H1 (cell line): ENCODE measurements at regions not wholly inside any gene's neighbourhood (a gene's known extent, or its start where the extent isn't known, plus 50 kb on each side); places are given as distances from the start of the nearest gene placed in this dataset.

Experiments used
- CTCF ChIA-PET: fragments of 300-600 bp; sonication (Branson Sonifier 250); formaldehyde crosslinking; loops from one replicate; lab custom pipeline; 2021; ENCODE audit not compliant: partially characterized antibody; lab: Charles Lee
- POLR2A ChIA-PET: fragments of 300-600 bp; sonication (Branson Sonifier 250); formaldehyde crosslinking; loops from one replicate; lab custom pipeline; 2021; ENCODE audit warnings: inconsistent platforms; ENCODE audit not compliant: partially characterized antibody; lab: Charles Lee
- DNase-seq, 2 experiments: peaks; one replicate each; pipeline versions ENCODE4 v3.0.0 to v3.0.0-alpha.2; 2010 to 2022; ENCODE audit warnings: low spot score in 2 of 2, low read depth in 1 of 2, mixed read lengths in 1 of 2
- FAIRE-seq: peaks from 2 replicates; lab custom pipeline; 2011; peaks lifted over from hg19 to GRCh38; lab: Jason Lieb, UNC
- H2AFZ ChIP-seq: 2 replicates; pipeline ENCODE4 v1.8.1; 2012; ENCODE audit warnings: low read length, inconsistent platforms
- H2AK5ac ChIP-seq: 2 replicates; pipeline ENCODE4 v1.6.1; 2013; ENCODE audit warnings: low read depth, low read length
- H2BK120ac ChIP-seq: replicated peaks from 2 replicates; pipeline ENCODE3; 2013; ENCODE audit warnings: low read depth, low read length, inconsistent platforms
- H2BK12ac ChIP-seq: 2 replicates; pipeline ENCODE4 v1.6.1; 2013; ENCODE audit warnings: low read depth, low read length
- H2BK15ac ChIP-seq: 2 replicates; pipeline ENCODE4 v1.6.1; 2013; ENCODE audit warnings: low read length
- H2BK20ac ChIP-seq: 2 replicates; pipeline ENCODE4 v1.6.1; 2013; ENCODE audit warnings: low read length
- H2BK5ac ChIP-seq: 2 replicates; pipeline ENCODE4 v1.6.1; 2013; ENCODE audit warnings: low read depth, low read length
- H3K14ac ChIP-seq: 2 replicates; pipeline ENCODE4 v1.6.1; 2013; ENCODE audit warnings: inconsistent platforms; ENCODE audit not compliant: insufficient read length
- H3K18ac ChIP-seq: 2 replicates; pipeline ENCODE4 v1.6.1; 2013; ENCODE audit warnings: low read length; ENCODE audit errors: extremely low read depth
- H3K23ac ChIP-seq: 2 replicates; pipeline ENCODE4 v1.6.1; 2013; ENCODE audit warnings: inconsistent platforms; ENCODE audit not compliant: insufficient read length
- H3K23me2 ChIP-seq: 2 replicates; pipeline ENCODE4 v1.6.1; 2013; ENCODE audit warnings: low read depth, low read length
- H3K27ac ChIP-seq: 2 replicates; pipeline ENCODE4 v1.6.1; 2011; ENCODE audit warnings: low read depth, low read length, inconsistent platforms
- H3K27me3 ChIP-seq, 4 experiments: replicated peaks in 1 of 4; 1 replicate in 1 of 4; 2 replicates in 3 of 4; pipeline versions ENCODE4 v1.6.1 to v1.8.1; 2011 to 2013; ENCODE audit warnings: low read length in 3 of 4, mild to moderate bottlenecking in 3 of 4, inconsistent platforms in 2 of 4, mixed read lengths in 2 of 4, moderate library complexity in 1 of 4; ENCODE audit not compliant: control insufficient read depth in 3 of 4, insufficient read depth in 3 of 4; ENCODE audit errors: extremely low read depth in 1 of 4
- H3K36me3 ChIP-seq, 4 experiments: 2 replicates each; pipeline versions ENCODE4 v1.6.1 to v1.8.1; 2011 to 2013; ENCODE audit warnings: mild to moderate bottlenecking in 4 of 4, low read length in 3 of 4, moderate library complexity in 2 of 4, control low read depth in 1 of 4, inconsistent platforms in 1 of 4; ENCODE audit not compliant: insufficient read depth in 4 of 4, control insufficient read depth in 2 of 4
- H3K4ac ChIP-seq: replicated peaks from 2 replicates; pipeline ENCODE3; 2013; ENCODE audit warnings: low read length, low read depth, mixed read lengths, inconsistent platforms; ENCODE audit not compliant: insufficient read length
- H3K4me1 ChIP-seq, 4 experiments: replicated peaks in 1 of 4; 1 replicate in 1 of 4; 2 replicates in 3 of 4; pipeline versions ENCODE4 v1.6.1 to v1.8.1; 2011 to 2013; ENCODE audit warnings: low read length in 3 of 4, inconsistent platforms in 2 of 4, mixed read lengths in 1 of 4; ENCODE audit not compliant: insufficient read depth in 4 of 4, control insufficient read depth in 3 of 4
- H3K4me2 ChIP-seq, 2 experiments: 2 replicates each; pipeline versions ENCODE4 v1.6.1 to v1.8.1; 2011 to 2013; ENCODE audit warnings: low read depth in 2 of 2, low read length in 2 of 2, control low read depth in 1 of 2, inconsistent platforms in 1 of 2, mild to moderate bottlenecking in 1 of 2; ENCODE audit not compliant: insufficient read depth in 1 of 2
- H3K4me3 ChIP-seq, 4 experiments: fragments of 200-600, 300-600 bp in 1 of 4; sonication (generic), shearing (Covaris generic), sonication (Bioruptor Twin) in 1 of 4; 2 replicates each; pipeline versions ENCODE4 v1.5.1 to v1.8.1; 2011 to 2016; ENCODE audit warnings: low read length in 4 of 4, low read depth in 3 of 4, control low read depth in 2 of 4, inconsistent platforms in 2 of 4, mild to moderate bottlenecking in 2 of 4, mixed read lengths in 1 of 4, moderate library complexity in 1 of 4; ENCODE audit not compliant: insufficient read depth in 2 of 4; ENCODE audit errors: extremely low read depth in 1 of 4
- H3K56ac ChIP-seq: replicated peaks from 2 replicates; pipeline ENCODE3; 2013; ENCODE audit warnings: low read depth, mild to moderate bottlenecking, mixed read lengths, low read length, inconsistent platforms; ENCODE audit not compliant: insufficient read length
- H3K79me1 ChIP-seq: 2 replicates; pipeline ENCODE4 v1.6.1; 2013; ENCODE audit warnings: low read depth, low read length, control low read depth
- H3K79me2 ChIP-seq, 2 experiments: 2 replicates each; pipeline versions ENCODE4 v1.6.1 to v1.8.1; 2012 to 2013; ENCODE audit warnings: low read length in 2 of 2, mild to moderate bottlenecking in 2 of 2, inconsistent platforms in 1 of 2; ENCODE audit not compliant: insufficient read depth in 2 of 2, control insufficient read depth in 1 of 2
- H3K9ac ChIP-seq, 4 experiments: replicated peaks in 1 of 4; 1 replicate in 1 of 4; 2 replicates in 3 of 4; pipeline versions ENCODE4 v1.6.1 to v1.8.1; 2011 to 2013; ENCODE audit warnings: low read depth in 3 of 4, low read length in 3 of 4, control low read depth in 2 of 4, mild to moderate bottlenecking in 2 of 4, moderate library complexity in 2 of 4, inconsistent platforms in 1 of 4; ENCODE audit errors: extremely low read depth in 1 of 4
- H3K9me3 ChIP-seq, 2 experiments: 2 replicates each; pipeline versions ENCODE4 v1.6.1 to v1.8.1; 2012 to 2013; ENCODE audit warnings: mild to moderate bottlenecking in 2 of 2, moderate library complexity in 2 of 2, control low read depth in 1 of 2, inconsistent platforms in 1 of 2, low read depth in 1 of 2, low read length in 1 of 2, mixed read lengths in 1 of 2; ENCODE audit not compliant: insufficient read depth in 2 of 2
- H4K20me1 ChIP-seq, 2 experiments: replicated peaks in 1 of 2; 2 replicates each; pipeline versions ENCODE3 to v1.8.1; 2011 to 2013; ENCODE audit warnings: inconsistent platforms in 2 of 2, low read length in 2 of 2, mild to moderate bottlenecking in 1 of 2; ENCODE audit not compliant: insufficient read depth in 2 of 2, control insufficient read depth in 1 of 2
- H4K5ac ChIP-seq: 2 replicates; pipeline ENCODE4 v1.6.1; 2013; ENCODE audit warnings: low read length, low read depth, mixed read lengths, inconsistent platforms; ENCODE audit not compliant: insufficient read length
- H4K8ac ChIP-seq: 2 replicates; pipeline ENCODE4 v1.8.0; 2013; ENCODE audit warnings: mild to moderate bottlenecking, moderate library complexity, low read length, inconsistent platforms; ENCODE audit not compliant: insufficient read depth; ENCODE audit errors: extremely low read depth
- H4K91ac ChIP-seq: replicated peaks from 2 replicates; pipeline ENCODE3; 2013; ENCODE audit warnings: low read length, mixed read lengths, inconsistent platforms; ENCODE audit not compliant: insufficient read length
- ATF3 ChIP-seq: IDR thresholded peaks from 2 replicates; pipeline ENCODE4 v1.6.1; 2011; ENCODE audit warnings: low read depth, mild to moderate bottlenecking, low read length; ENCODE audit not compliant: insufficient read depth
- CEBPB ChIP-seq: IDR thresholded peaks from 2 replicates; pipeline ENCODE4 v1.6.1; 2012; ENCODE audit warnings: low read depth, low read length
- CHD1 ChIP-seq: IDR thresholded peaks from 2 replicates; pipeline ENCODE4 v1.6.1; 2012; ENCODE audit warnings: low read depth, low read length, improper control_type of control experiment
- CTBP2 ChIP-seq: IDR thresholded peaks from 2 replicates; pipeline ENCODE4 v1.7.0; 2011; ENCODE audit warnings: borderline replicate concordance, mild to moderate bottlenecking, moderate library complexity, mixed read lengths, low read length; ENCODE audit not compliant: insufficient read depth, insufficient read length
- EP300 ChIP-seq, 2 experiments: IDR thresholded peaks; 1 replicate in 1 of 2; 2 replicates in 1 of 2; pipeline ENCODE4 v1.6.1; 2011 to 2012; ENCODE audit warnings: low read depth in 2 of 2, low read length in 2 of 2, mild to moderate bottlenecking in 2 of 2, borderline replicate concordance in 1 of 2, inconsistent platforms in 1 of 2, moderate library complexity in 1 of 2
- EZH2 ChIP-seq: fragments of 200-600 bp; sonication (generic); IDR thresholded peaks from 2 replicates; pipeline ENCODE4 v1.7.1; 2012; ENCODE audit warnings: low read depth, mild to moderate bottlenecking, moderate library complexity, low read length, inconsistent platforms; ENCODE audit not compliant: severe bottlenecking
- FOSL1 ChIP-seq: IDR thresholded peaks from 2 replicates; pipeline ENCODE4 v1.6.1; 2011; ENCODE audit warnings: mild to moderate bottlenecking, low read depth, low read length, moderate library complexity; ENCODE audit not compliant: insufficient read depth
- GABPA ChIP-seq: IDR thresholded peaks from 2 replicates; pipeline ENCODE4 v1.6.1; 2011; ENCODE audit warnings: mild to moderate bottlenecking, low read length, moderate library complexity, borderline replicate concordance; ENCODE audit not compliant: insufficient read depth
- KDM1A ChIP-seq: fragments of 200-600, 300-600 bp; sonication (generic); IDR thresholded peaks from 2 replicates; pipeline ENCODE4 v1.7.1; 2016; ENCODE audit warnings: mild to moderate bottlenecking, low read length, borderline replicate concordance
- SAP30 ChIP-seq: fragments of 300-600 bp; sonication (generic); IDR thresholded peaks from 2 replicates; pipeline ENCODE4 v1.7.1; 2012; ENCODE audit warnings: low read length, moderate library complexity, mild to moderate bottlenecking, inconsistent platforms; ENCODE audit not compliant: insufficient read depth, insufficient replicate concordance
- TCF12 ChIP-seq: IDR thresholded peaks from 2 replicates; pipeline ENCODE4 v1.6.1; 2011; ENCODE audit warnings: low read depth, mild to moderate bottlenecking, low read length
- USF2 ChIP-seq: IDR thresholded peaks from 2 replicates; pipeline ENCODE4 v1.6.1; 2011; ENCODE audit warnings: low read length, improper control_type of control experiment
- YY1 ChIP-seq: IDR thresholded peaks from 2 replicates; pipeline ENCODE4 v1.6.1; 2011; ENCODE audit warnings: low read depth, mild to moderate bottlenecking, low read length
- WGBS, 2 experiments: shearing (Covaris generic) in 1 of 2; methylation state at CpG; one replicate each; pipeline versions ENCODE4 v1.1.6 to v1.1.7; 2013 to 2015; ENCODE audit warnings: low lambda C conversion rate in 2 of 2, mixed read lengths in 2 of 2, inconsistent platforms in 1 of 2, low coverage in 1 of 2, missing lambda C conversion rate in 1 of 2; ENCODE audit not compliant: insufficient replicate concordance in 2 of 2, insufficient coverage in 1 of 2, insufficient read length in 1 of 2; ENCODE audit errors: extremely low coverage in 1 of 2, missing lambda C conversion rate in 1 of 2; 5-methylcytosine and 5-hydroxymethylcytosine counted together

- POLR2A ChIA-PET, result no interaction called here
- Histone ChIP-seq H3K56ac (no peak overlapping the region), H3K14ac (no peak overlapping the region), H3K18ac (no peak overlapping the region), H2BK12ac (no peak overlapping the region), H2AK5ac (no peak overlapping the region), H2BK20ac (no peak overlapping the region), H2BK5ac (no peak overlapping the region), H4K8ac (no peak overlapping the region), H3K27ac (no peak overlapping the region), H3K23me2 (no peaks in the 10 kb centered on the region), H3K23ac (no peak overlapping the region), H3K4me2 (no peak overlapping the region), H2AFZ (no peak overlapping the region), H3K9ac (no peak overlapping the region), H4K91ac (no peak overlapping the region), H3K4ac (no peak overlapping the region), H4K5ac (no peak overlapping the region), H4K20me1 (no peaks in the 10 kb centered on the region), H3K36me3 (no peaks in the 10 kb centered on the region), H3K4me3 (no peak overlapping the region), H3K79me1 (no peaks in the 10 kb centered on the region), H2BK15ac (no peak overlapping the region), H3K4me1 (no peaks in the 10 kb centered on the region), H3K27me3 (no peaks in the 10 kb centered on the region), H3K9me3 (no peaks in the 10 kb centered on the region), H2BK120ac (no peak overlapping the region), H3K79me2 (no peaks in the 10 kb centered on the region)
- no peak for DNase-seq
- 83% methylated on average over 1 of the region's 5 CpGs; no CpG with 5 or more reads in 1 of the 2 experiments for WGBS, 2 experiments
- CTCF ChIA-PET, result no interaction called here
- FAIRE-seq, result no peak
- no peak for TF ChIP-seq CEBPB
- no peak for TF ChIP-seq ATF3
- no peak for TF ChIP-seq CHD1
- no peak for TF ChIP-seq EZH2
- no peak for TF ChIP-seq YY1
- TF ChIP-seq TCF12, result no peak
- no peak for TF ChIP-seq USF2
- no peak for TF ChIP-seq CTBP2
- no peak for TF ChIP-seq GABPA
- TF ChIP-seq FOSL1, result no peak
- TF ChIP-seq EP300 (IDR thresholded peaks at IDR 0.05; ENCODE audit: borderline replicate concordance in 1 of 2, low read depth in 2 of 2, low read length in 2 of 2), result no peak
- TF ChIP-seq KDM1A, result no peak
- TF ChIP-seq SAP30, result no peak
Measured at GRCh38 chrX:128543114-128543513, 490.9 kb upstream of the ACTRT1 start.
